ENCODE measurements at regions not wholly inside any gene's neighbourhood (a gene's known extent, or its start where the extent isn't known, plus 50 kb on each side); places are given as distances from the start of the nearest gene placed in this dataset.

GRCh38 chr18:38909972-38910371 lies 1344.4 kb upstream of the CELF4 start:
- intact Hi-C loops (cut with DNase I; ENCODE audit: low total_unique reads): no loop called here
- WGBS, 5 donors: 83 to 95% (median 85%) methylated on average over 2 of the region's 2 CpGs
- H3K27me3 ChIP-seq (replicated peaks in 1 of 7): no peaks in the 10 kb centered on the region

DNA sequence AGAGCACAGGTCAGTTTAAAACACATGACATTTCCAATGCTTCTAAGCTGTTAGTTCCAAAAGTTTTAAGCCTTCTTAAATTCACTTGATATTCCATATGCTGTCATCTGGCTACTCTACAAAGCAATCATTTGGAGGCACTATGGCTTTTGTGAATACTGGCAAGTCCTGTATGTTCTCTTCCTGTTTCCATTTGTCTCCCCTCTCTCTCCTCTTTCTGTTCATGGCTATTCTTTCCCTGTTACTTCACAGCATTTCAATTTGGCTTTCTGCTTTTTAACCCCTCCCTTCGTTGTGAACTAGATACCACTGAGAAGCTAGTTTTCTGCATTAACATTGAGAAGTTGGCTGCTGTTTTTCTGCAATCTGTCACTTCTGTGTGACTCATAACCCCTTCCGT lies 1337.2 kb upstream of the CELF4 start:
- Histone ChIP-seq H3K4me3 (no peak overlapping the region), H3K27ac (no peak overlapping the region), H3K4me1 (no peaks in the 10 kb centered on the region), H3K9me3 (peaks cover 0 to 4% (median 0%) of the 10 kb centered on the region in 8 donors), H3K27me3 (replicated peaks in 1 of 7) (no peaks in the 10 kb centered on the region), H3K36me3 (no peaks in the 10 kb centered on the region)
- DNase-seq: no peak
- intact Hi-C loops (cut with DNase I; ENCODE audit: low total_unique reads): no loop called here
- WGBS, 5 donors: 53 to 75% (median 60%) methylated on average over 2 of the region's 2 CpGs
- TF ChIP-seq POLR2AphosphoS5 (IDR thresholded peaks at IDR 0.05): no peak
- TF ChIP-seq POLR2A (IDR thresholded peaks at IDR 0.05): no peak
- TF ChIP-seq CTCF (IDR thresholded peaks at IDR 0.05 in 8 of 11, conservative IDR thresholded peaks at IDR 0.05 in 3 of 11): no peak

More at GRCh38 chr18:38909972-38910371, 1344.4 kb upstream of the CELF4 start:
- TF ChIP-seq POLR2A (IDR thresholded peaks at IDR 0.05): no peak
- no peak for TF ChIP-seq CTCF (IDR thresholded peaks at IDR 0.05 in 8 of 11, conservative IDR thresholded peaks at IDR 0.05 in 3 of 11)
- TF ChIP-seq POLR2AphosphoS5 (IDR thresholded peaks at IDR 0.05): no peak
- no peak overlapping the region for H3K4me3 ChIP-seq
- H3K36me3 ChIP-seq: no peaks in the 10 kb centered on the region
- peaks cover 0 to 4% (median 0%) of the 10 kb centered on the region in 8 donors for H3K9me3 ChIP-seq
- no peak for DNase-seq
- no peaks in the 10 kb centered on the region for H3K4me1 ChIP-seq
- H3K27ac ChIP-seq: no peak overlapping the region

DNA sequence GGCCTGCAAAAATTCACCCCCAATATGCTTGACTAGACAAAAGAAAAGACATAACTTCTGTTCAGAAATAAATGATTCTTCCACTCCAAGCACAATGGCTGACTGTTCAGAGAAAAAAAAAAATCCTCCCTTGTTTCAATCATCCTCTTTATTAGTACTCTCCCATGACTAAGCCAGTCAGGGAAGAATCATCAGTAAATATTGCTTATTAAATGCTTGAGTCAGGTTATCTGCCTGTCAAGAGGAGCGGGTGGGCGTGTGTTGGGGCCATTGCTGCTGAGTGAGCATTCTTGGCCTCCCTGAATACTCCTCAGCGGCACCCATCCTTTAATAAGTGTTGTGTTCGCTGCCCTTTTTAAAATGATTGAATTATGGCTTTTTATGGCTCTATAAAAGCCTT lies 1334.8 kb upstream of the CELF4 start:
- no peaks in the 10 kb centered on the region for H3K9me3 ChIP-seq
- H3K36me3 ChIP-seq: no peaks in the 10 kb centered on the region
- H3K4me3 ChIP-seq: no peak overlapping the region
- H3K4me1 ChIP-seq: no peaks in the 10 kb centered on the region
- DNase-seq: no peak
- TF ChIP-seq POLR2A (IDR thresholded peaks at IDR 0.05) (no peak), CTCF (IDR thresholded peaks at IDR 0.05 in 8 of 11, conservative IDR thresholded peaks at IDR 0.05 in 3 of 11) (no peak), POLR2AphosphoS5 (IDR thresholded peaks at IDR 0.05) (no peak)
- intact Hi-C loops (cut with DNase I; ENCODE audit: low total_unique reads): no loop called here
- no peak overlapping the region for H3K27ac ChIP-seq
- no peaks in the 10 kb centered on the region for H3K27me3 ChIP-seq (replicated peaks in 1 of 7)
- 40 to 84% (median 67%) methylated on average over 4 of the region's 4 CpGs for WGBS, 5 donors

GRCh38 chr18:38900031-38900430 lies 1334.4 kb upstream of the CELF4 start:
- H3K36me3 ChIP-seq: no peaks in the 10 kb centered on the region
- H3K27me3 ChIP-seq (replicated peaks in 1 of 7): no peaks in the 10 kb centered on the region
- no peak for TF ChIP-seq POLR2AphosphoS5 (IDR thresholded peaks at IDR 0.05)
- no peak for TF ChIP-seq POLR2A (IDR thresholded peaks at IDR 0.05)
- no peak for TF ChIP-seq CTCF (IDR thresholded peaks at IDR 0.05 in 8 of 11, conservative IDR thresholded peaks at IDR 0.05 in 3 of 11)
- intact Hi-C loops (cut with DNase I; ENCODE audit: low total_unique reads): no loop called here
- H3K27ac ChIP-seq: no peak overlapping the region
- no peaks in the 10 kb centered on the region for H3K4me1 ChIP-seq
- H3K4me3 ChIP-seq: no peak overlapping the region
- no peak for DNase-seq
- 83 to 97% (median 95%) methylated on average over 2 of the region's 2 CpGs for WGBS, 5 donors
- no peaks in the 10 kb centered on the region for H3K9me3 ChIP-seq
